ENCODE measurements at regions not wholly inside any gene's neighbourhood (a gene's known extent, or its start where the extent isn't known, plus 50 kb on each side); places are given as distances from the start of the nearest gene placed in this dataset.

DNA sequence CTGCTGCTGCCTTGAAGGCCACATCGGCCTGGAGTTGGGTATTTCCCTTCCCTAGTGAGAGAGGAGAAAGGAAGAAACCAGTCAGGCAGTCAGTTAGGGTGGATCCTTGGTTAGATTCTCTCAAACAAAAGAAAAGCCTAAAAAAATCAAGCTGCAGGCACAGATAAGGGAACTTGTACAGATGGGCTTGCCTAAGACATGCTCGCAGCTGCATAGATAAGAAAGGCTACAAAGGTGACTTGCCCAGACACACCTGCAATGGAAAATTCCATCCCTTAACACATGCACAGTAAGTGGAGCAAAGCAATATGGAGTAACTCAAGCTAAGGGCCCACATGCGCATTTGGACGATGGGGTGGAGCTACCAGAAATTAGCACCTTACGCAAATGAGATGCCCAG is 199.7 kb upstream of the ARPP21 start:
- TF ChIP-seq CTCF (IDR thresholded peaks at IDR 0.05) (no peak), EZH2 (IDR thresholded peaks at IDR 0.05; ENCODE audit: borderline replicate concordance, insufficient read depth, low read depth, low read length, poor library complexity, severe bottlenecking) (no peak)
